NCI-H446 treated with DMSO at 0.1 percent for 48 hours (cell line): ENCODE measurements at regions not wholly inside any gene's neighbourhood (a gene's known extent, or its start where the extent isn't known, plus 50 kb on each side); places are given as distances from the start of the nearest gene placed in this dataset.
"Not testable (repeated sequence)": the region's sequence is repeated elsewhere in the genome, so short reads cannot be mapped to it uniquely, and the experiment has no call there.

Experiments
- DNase-seq: peaks from one replicate; lab custom pipeline; 2025; lab: John Stamatoyannopoulos, UW

DNA sequence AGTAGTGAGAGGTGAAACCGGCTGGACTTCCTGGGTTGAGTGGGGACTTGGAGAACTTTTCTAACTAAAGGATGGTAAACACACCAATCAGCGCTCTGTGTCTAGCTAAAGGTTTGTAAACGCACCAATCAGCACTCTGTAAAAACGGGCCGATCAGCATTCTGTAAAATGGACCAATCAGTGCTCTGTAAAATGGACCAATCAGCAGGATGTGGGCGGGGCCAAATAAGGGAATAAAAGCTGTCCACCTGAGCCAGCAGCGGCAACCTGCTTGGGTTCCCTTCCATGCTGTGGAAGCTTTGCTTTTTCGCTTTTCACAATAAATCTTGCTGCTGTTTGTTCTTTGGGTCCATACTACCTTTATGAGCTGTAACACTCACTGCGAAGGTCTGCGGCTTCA, 621.2 kb downstream of the JRKL start:
- not testable (repeated sequence) for DNase-seq

DNA sequence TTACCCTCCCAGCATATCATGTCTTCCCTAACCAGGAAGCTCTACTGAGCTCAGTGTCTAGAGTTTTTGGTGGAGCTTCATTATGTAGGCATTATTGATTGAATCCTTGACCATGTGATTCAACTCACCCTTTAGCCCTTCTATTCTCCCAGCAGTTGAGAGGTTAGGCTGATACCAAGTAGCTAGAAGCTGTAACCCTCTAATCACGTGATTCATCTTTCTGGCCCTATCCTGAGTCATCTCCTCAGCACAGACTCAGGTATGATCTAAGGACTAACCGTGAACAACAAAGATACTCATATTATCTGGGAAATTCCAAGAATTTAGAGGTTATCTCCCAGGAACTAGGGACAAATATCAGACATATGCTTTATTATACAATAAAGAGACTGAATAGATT, 625.5 kb downstream of the JRKL start:
- DNase-seq: no peak

GRCh38 chr11:97019305-97019704, 629.5 kb downstream of the JRKL start:
- no peak for DNase-seq

GRCh38 chr11:97019754-97020153, 629.9 kb downstream of the JRKL start:
- no peak for DNase-seq

DNA sequence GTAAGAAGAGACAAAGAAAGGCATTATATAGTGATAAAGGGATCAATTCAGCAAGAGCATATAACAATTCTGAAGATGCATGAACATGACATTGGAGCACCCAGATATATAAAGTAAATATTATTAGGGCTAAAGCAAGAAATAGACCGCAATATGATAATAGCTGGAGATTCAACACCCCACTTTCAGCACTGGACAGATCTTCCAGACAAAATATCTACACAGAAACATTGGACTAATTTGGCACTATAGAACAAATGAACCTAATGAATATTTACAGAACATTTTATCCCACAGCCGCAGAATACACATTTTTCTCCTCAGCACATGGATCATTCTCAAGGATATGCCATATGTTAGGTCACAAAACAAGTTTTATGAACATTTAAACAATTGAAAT, 633.1 kb downstream of the JRKL start:
- no peak for DNase-seq

DNA sequence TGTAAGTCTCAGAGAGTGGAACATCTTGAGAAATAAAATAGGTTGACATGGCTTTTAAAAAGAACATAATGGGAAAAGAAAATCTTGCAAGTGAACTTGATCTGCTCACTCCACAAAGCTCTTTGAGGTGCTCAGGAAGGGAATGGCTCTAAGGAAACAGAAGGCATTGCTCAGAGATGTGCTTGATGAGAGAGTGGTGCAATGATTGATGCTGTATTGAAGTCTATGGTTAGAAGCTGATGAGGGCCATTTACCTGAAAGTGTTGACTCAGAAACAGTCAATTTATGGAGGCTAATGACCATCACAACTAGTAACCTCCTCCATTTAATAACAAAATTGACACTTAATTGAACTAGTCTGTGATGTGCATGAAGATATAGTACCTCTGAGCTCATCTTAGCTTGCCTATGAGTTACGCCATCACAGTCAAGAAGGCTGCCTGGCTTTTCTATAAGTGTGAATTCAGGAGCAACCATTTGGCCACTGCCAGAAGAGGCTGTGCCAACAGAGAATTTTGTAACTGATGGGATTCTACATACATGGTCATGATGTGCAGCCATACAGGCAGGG, 639.1 kb downstream of the JRKL start:
- DNase-seq: no peak

GRCh38 chr11:97033178-97033577, 643.4 kb downstream of the JRKL start:
- no peak for DNase-seq

- DNase-seq: no peak
These were observed 658.7 kb downstream of the JRKL start for GRCh38 chr11:97048481-97048880.

DNA sequence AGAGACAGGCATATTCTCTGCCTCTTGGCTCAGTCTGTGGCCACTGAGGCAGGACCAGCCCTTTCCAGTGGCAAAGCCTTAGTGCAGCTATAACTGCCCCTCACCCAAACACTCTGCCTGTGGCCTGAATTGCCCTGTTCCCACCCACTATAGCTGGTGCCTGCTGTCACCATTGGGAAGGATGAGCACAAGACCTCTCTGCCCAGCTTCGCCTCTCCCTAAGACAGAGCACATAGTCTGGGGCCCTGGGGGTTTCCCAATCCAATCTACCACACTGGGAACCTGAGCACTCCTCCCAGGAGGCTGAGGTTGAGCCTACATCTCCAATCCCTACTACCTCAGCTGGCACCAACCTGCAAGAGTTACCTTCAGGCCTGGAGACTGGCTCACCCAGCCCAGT, 670.4 kb downstream of the JRKL start:
- no peak for DNase-seq

DNA sequence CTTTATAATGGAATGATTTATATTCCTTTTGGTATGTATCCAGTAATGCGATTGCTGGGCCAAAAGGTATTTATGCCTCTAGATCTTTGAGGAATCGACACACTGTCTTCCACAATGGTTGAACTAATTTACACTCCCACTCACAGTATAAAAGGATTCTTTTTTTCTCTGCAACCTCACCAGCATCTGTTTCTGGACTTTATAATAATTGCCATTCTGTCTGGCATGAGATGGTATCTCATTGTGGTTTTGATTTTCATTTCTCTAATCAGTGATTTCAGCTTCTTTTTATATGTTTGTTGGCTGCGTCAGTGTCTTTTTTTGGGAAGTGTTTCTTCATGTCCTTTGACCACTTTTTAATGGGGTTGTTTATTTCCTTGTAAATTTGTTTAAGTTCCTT, 679.3 kb downstream of the JRKL start:
- DNase-seq: no peak

DNA sequence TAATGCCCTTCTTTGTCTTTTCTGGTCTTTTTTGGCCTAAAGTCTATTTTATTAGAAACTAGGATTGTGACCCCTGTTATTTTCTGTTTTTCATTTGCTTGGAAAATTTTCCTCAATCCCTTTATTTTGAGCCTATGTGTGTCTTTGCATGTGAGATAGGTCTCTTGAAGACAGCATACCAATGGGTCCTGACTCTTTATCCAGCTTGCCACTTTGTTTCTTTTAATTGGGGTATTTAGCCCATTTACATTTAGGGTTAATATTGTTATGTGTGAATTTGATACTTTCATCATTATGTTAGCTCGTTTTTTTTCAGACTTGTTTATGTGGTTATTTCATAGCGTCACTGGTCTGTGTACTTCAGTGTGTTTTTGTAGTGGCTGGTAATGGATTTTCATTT, 682.6 kb downstream of the JRKL start:
- DNase-seq: no peak

- not testable (repeated sequence) for DNase-seq
These were observed 686.9 kb downstream of the JRKL start for GRCh38 chr11:97076666-97077065.

GRCh38 chr11:97078443-97078842, 688.6 kb downstream of the JRKL start:
- DNase-seq: no peak

DNA sequence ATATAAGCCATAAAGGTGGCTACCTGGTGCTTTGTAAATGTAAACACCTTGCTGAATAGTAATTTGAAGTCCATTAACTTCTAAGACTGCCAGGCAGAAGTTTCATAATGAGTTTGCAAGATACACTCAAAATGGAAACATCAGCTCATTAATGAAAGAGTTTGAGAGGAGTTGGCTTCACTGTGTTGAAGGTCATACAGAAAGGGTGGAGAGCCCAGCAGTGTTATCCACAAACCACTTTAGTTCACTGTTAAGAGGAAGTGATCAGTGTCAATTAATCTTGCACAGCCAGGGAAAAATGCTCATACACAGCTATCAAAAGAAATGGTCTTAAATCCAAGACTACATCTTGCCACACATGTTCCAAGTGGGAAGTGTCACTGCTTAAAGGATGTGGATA, 689.4 kb downstream of the JRKL start:
- no peak for DNase-seq

- no peak for DNase-seq
These were observed 697.6 kb downstream of the JRKL start for GRCh38 chr11:97087419-97087818.

DNA sequence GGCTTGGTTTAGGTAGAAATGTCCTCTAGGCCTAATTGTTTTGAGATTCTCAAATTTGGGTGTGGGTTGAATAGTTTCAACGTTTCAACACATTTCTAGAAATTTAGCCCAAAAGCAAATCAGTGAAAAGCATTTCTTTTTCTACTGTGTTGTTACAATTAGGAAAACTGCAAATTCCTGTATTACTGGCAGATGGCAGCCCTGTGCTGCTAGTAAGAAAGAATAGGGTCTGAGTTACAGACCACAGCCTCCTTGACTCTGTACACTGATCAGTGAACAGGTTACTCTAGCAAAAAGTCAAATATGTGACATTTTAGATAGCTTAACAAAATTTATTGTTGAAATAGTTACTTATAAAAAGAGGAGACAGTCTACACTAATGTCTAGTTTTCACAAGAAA, 703.0 kb downstream of the JRKL start:
- no peak for DNase-seq

DNA sequence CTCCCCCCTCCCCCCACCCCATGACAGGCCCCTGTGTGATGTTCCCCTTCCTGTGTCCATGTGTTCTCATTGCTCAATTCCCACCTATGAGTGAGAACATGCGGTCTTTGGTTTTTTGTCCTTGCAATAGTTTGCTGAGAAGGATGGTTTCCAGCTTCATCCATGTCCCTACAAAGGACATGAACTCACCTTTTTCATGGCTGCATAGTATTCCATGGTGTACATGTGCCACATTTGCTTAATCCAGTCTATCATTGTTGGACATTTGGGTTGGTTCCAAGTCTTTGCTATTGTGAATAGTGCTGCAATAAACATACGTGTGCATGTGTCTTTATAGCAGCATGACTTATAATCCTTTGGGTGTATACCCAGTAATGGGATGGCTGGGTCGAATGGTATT, 712.4 kb downstream of the JRKL start:
- DNase-seq: not testable (repeated sequence)

- no peak for DNase-seq
These were observed 717.8 kb downstream of the JRKL start for GRCh38 chr11:97107604-97108003.

GRCh38 chr11:97109078-97109477, 719.3 kb downstream of the JRKL start:
- no peak for DNase-seq

DNA sequence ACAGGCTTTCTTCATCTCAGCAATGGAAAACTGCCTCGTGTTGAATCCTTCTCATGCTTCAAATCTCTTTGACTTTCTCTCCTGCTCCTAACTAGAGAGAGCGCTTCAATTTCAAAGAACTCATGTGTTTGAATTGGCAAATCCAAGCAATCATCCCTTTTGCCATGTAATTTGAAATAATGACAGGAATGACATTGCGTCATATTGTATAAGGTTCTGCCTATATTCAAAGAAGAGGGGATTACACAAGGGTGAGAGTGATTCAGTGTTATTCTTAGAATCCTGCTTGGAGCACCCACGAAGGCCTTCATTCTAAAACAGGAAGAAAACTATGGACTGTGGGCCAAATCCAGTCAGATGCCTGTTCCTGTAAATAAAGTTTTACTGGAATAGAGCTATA, 720.6 kb downstream of the JRKL start:
- DNase-seq: no peak

DNA sequence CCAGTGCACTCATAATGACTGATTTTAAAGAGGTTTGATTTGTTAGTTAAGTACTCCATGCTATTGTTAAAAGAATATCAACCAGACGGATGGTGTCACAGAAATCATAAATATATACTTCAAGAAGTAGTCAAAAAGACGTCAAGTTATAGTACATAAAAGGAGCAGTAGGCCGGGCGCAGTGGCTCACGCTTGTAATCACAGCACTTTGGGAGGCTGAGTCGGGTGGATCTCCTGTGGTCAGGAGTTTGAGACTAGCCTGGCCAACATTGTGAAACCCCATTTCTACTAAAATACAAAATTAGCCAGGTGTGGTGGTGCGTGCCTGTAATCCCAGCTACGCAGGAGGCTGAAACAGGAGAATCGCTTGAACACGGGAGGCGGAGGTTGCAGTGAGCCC, 721.7 kb downstream of the JRKL start:
- no peak for DNase-seq

- no peak for DNase-seq
These were observed 728.9 kb downstream of the JRKL start for GRCh38 chr11:97118614-97119200.

- DNase-seq: no peak
These were observed 733.4 kb downstream of the JRKL start for GRCh38 chr11:97123237-97123636.

- no peak for DNase-seq
These were observed 746.3 kb downstream of the JRKL start for GRCh38 chr11:97136067-97136466.
